H1 (cell line): ENCODE measurements at regions not wholly inside any gene's neighbourhood (a gene's known extent, or its start where the extent isn't known, plus 50 kb on each side); places are given as distances from the start of the nearest gene placed in this dataset.

Experiments used
- CBX8 ChIP-seq: fragments of 300-800, 300-1000 bp; sonication (generic); IDR thresholded peaks from 2 replicates; pipeline ENCODE4 v1.7.1; 2016; ENCODE audit warnings: low read depth, low read length, borderline replicate concordance
- HDAC6 ChIP-seq: IDR thresholded peaks from one replicate; pipeline ENCODE4 v1.7.1; 2012; ENCODE audit warnings: low read depth, mild to moderate bottlenecking, inconsistent platforms, low read length, moderate library complexity

DNA sequence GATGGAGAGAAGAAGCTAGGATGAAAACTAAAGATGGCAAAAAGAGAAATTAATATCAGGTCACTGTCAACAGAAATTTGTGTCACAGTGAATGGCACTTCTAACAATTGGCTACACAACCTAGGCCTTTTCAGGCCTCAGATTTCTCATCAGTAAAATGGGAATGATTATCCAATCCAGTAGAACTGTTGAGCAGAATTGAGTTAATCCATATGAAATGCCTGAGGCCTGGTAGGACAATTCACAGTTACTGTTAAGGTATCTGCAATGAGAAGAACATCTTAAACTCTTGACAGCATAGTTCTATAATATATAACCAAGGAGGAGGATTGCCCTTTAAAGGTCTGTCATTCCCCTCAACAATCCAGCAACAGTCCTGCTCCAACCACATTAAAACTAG lies 217.9 kb upstream of the ZNF217 start (continued):
- TF ChIP-seq HDAC6 (no peak), CBX8 (no peak)
